Naive thymus-derived CD8-positive, alpha-beta T cell (primary cell): ENCODE measurements at regions not wholly inside any gene's neighbourhood (a gene's known extent, or its start where the extent isn't known, plus 50 kb on each side); places are given as distances from the start of the nearest gene placed in this dataset.

Source experiments
- ATAC-seq, 2 donors: fragments of 150-1000 bp; cut with Tn5 transposase in 1 of 2; sonication (Bioruptor Pico), chemical (Tn5 transposase) in 1 of 2; 1 replicate in 1 of 2; 2 replicates in 1 of 2; pipeline ENCODE4 v1.10.0; 2021; ENCODE audit warnings: mild to moderate bottlenecking in 2 of 2, moderate library complexity in 2 of 2
- POLR2A ChIA-PET: fragments of 350-600 bp; sonication (Branson Sonifier 250); formaldehyde crosslinking; loops from one replicate; lab custom pipeline; 2021; ENCODE audit warnings: antibody characterized with exemption; lab: Charles Lee
- DNase-seq, 10 donors: peaks; one replicate each; pipeline versions ENCODE4 v3.0.0 to v3.0.0-alpha.2; 2020 to 2022
- H3K27ac Mint-ChIP-seq, 10 donors: one replicate each; pipeline ENCODE4 v1.8.0; 2020 to 2022; ENCODE audit warnings: mild to moderate bottlenecking in 10 of 10, mixed read lengths in 10 of 10, moderate library complexity in 4 of 10, inconsistent platforms in 1 of 10
- H3K27me3 Mint-ChIP-seq, 5 donors: one replicate each; pipeline ENCODE4 v1.8.0; 2021 to 2022; ENCODE audit warnings: mixed read lengths in 5 of 5
- H3K36me3 Mint-ChIP-seq, 3 donors: one replicate each; pipeline ENCODE4 v1.8.0; 2020 to 2022; ENCODE audit warnings: mixed read lengths in 3 of 3, mild to moderate bottlenecking in 2 of 3, inconsistent platforms in 1 of 3
- H3K4me1 Mint-ChIP-seq, 4 donors: one replicate each; pipeline ENCODE4 v1.8.0; 2021 to 2022; ENCODE audit warnings: mixed read lengths in 4 of 4
- H3K4me3 Mint-ChIP-seq, 10 donors: one replicate each; pipeline ENCODE4 v1.8.0; 2020 to 2022; ENCODE audit warnings: mild to moderate bottlenecking in 10 of 10, mixed read lengths in 10 of 10, moderate library complexity in 6 of 10, inconsistent platforms in 1 of 10
- H3K9me3 Mint-ChIP-seq, 9 donors: one replicate each; pipeline ENCODE4 v1.8.0; 2020 to 2022; ENCODE audit warnings: mixed read lengths in 9 of 9, mild to moderate bottlenecking in 3 of 9, inconsistent platforms in 1 of 9, moderate library complexity in 1 of 9

DNA sequence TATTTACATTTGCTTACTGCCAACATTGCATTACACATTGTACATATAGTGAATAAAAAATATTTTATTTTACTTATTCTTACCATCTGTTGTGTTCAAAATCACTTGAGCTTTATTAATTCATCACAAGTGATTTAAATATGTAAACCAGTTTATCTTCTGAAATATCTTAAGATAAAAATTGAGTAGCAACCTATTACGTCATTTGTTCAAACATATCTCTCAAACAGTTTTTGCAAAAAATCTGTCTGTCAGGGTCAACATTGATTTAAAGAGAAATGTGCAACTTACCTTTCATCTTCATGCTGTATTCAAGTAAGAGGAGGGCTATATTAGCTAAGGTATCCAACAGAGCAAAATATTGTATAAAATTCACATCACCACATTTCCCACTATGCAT lies 610.1 kb downstream of the PCDH19 start:
- ATAC-seq: no peak
- H3K4me3 Mint-ChIP-seq: no peak overlapping the region
- no peak for DNase-seq
- no peaks in the 10 kb centered on the region for H3K27me3 Mint-ChIP-seq
- no peak overlapping the region for H3K27ac Mint-ChIP-seq
- POLR2A ChIA-PET: no interaction called here
- H3K4me1 Mint-ChIP-seq: no peaks in the 10 kb centered on the region
- peaks cover 0 to 12% (median 0%) of the 10 kb centered on the region in 9 donors for H3K9me3 Mint-ChIP-seq
- H3K36me3 Mint-ChIP-seq: no peaks in the 10 kb centered on the region

- POLR2A ChIA-PET: no interaction called here
- DNase-seq: no peak
- peaks cover 0 to 10% (median 2%) of the 10 kb centered on the region in 9 donors for H3K9me3 Mint-ChIP-seq
- no peak overlapping the region for H3K4me3 Mint-ChIP-seq
- no peak for ATAC-seq
- no peaks in the 10 kb centered on the region for H3K27me3 Mint-ChIP-seq
- no peak overlapping the region for H3K27ac Mint-ChIP-seq
- peaks cover 0 to 7% (median 0%) of the 10 kb centered on the region in 3 donors for H3K36me3 Mint-ChIP-seq
- no peaks in the 10 kb centered on the region for H3K4me1 Mint-ChIP-seq
Measured at GRCh38 chrX:99798936-99799335, 611.1 kb downstream of the PCDH19 start.

- POLR2A ChIA-PET: no interaction called here
- no peak overlapping the region for H3K4me3 Mint-ChIP-seq
- ATAC-seq (no peak), DNase-seq (no peak)
- peaks cover 0 to 15% (median 4%) of the 10 kb centered on the region in 9 donors for H3K9me3 Mint-ChIP-seq
- H3K27ac Mint-ChIP-seq: no peak overlapping the region
- no peaks in the 10 kb centered on the region for H3K4me1 Mint-ChIP-seq
- peaks cover 0 to 14% (median 0%) of the 10 kb centered on the region in 3 donors for H3K36me3 Mint-ChIP-seq
- no peaks in the 10 kb centered on the region for H3K27me3 Mint-ChIP-seq
Measured at GRCh38 chrX:99795495-99795894, 614.6 kb downstream of the PCDH19 start.

DNA sequence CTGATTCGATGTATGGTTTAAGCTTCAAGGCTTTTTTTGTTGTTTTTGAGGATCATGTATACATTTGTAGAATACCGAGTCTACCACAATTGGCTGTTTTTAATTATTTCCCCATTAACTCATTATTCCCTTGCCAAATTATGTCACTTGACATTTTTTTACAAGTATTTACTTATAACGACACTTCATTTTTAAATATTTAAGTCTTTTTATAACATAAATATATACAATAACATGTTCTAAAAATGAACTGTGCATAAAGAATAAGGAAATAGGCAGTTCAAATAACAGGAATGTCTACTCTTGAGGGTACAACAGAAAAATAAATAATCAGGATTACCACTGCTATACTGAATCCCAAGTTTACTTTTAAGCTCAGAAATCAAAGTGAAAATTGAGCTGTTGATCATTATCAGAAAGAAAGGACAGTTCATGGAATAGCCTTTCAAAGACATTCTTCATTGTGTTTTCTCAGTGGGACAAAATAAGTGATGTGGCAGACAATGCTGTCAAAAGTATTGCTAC lies 627.5 kb downstream of the PCDH19 start:
- Mint-ChIP-seq H3K4me3 (no peak overlapping the region), H3K36me3 (no peaks in the 10 kb centered on the region), H3K9me3 (peaks cover 0 to 11% (median 4%) of the 10 kb centered on the region in 9 donors), H3K4me1 (no peaks in the 10 kb centered on the region), H3K27ac (no peak overlapping the region), H3K27me3 (no peaks in the 10 kb centered on the region)
- POLR2A ChIA-PET: no interaction called here
- ATAC-seq: no peak
- DNase-seq: no peak

DNA sequence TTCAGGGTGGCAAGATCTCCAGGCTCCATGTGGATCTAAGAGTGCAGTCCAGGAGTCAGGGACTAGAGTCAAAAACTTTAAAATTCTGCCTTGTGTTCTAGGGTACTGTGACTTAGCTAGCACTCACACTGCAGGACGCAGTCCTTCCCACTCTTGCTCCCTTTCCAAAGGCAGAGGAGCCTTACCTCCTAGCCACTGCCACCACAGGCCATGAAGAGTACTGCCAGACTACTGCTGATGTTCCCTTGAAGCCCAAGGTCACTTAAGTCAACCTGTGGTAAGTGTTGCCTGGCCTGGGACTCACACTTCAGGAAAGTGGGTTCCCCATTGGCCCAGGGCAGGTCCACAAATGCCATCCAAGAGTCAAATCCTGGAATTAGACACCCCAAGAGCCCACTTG lies 632.2 kb downstream of the PCDH19 start:
- POLR2A ChIA-PET: no interaction called here
- no peaks in the 10 kb centered on the region for H3K27me3 Mint-ChIP-seq
- no peaks in the 10 kb centered on the region for H3K36me3 Mint-ChIP-seq
- no peak overlapping the region for H3K27ac Mint-ChIP-seq
- DNase-seq (no peak), ATAC-seq (no peak)
- no peak overlapping the region for H3K4me3 Mint-ChIP-seq
- no peaks in the 10 kb centered on the region for H3K4me1 Mint-ChIP-seq
- H3K9me3 Mint-ChIP-seq: peaks cover 0 to 24% (median 0%) of the 10 kb centered on the region in 9 donors

DNA sequence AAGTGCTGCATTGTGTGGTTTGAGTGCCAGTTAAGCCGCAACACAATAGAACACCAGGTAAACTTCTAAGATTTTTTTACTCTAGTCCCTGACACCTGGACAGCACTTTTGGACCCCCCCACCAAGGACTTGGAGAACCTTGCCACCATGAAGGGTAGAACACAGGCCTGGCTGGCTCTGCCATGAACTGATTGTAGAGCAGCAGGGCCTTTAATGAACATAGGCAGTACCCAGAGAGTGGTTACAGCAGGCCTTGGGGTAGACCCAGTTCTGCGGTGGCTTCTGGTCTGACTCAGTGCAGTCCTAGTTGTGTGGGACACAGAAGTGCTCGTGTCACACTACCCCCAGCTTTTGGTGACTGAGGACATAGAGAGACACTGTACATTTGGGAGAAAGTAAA lies 648.3 kb downstream of the PCDH19 start:
- no peaks in the 10 kb centered on the region for H3K27me3 Mint-ChIP-seq
- H3K36me3 Mint-ChIP-seq: no peaks in the 10 kb centered on the region

DNA sequence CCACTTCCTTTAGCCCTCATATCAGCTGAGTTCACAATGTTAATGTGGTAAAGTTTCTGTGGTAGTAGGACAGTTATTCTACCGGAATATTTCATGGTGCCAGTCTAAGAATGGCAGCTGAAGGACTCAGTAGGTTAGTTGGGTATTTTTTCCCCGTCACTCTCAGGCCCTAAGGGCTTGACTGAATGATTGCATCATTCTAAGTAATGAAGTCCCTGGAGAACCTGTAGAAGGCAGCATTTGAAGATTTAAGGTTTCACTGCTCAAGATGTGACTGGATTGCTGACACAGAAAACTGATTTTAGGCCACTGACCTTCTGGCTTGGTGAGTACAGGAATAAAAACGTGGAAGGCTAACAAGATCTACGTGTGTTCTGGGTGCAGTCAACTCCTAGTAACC lies 657.3 kb downstream of the PCDH19 start:
- POLR2A ChIA-PET: no interaction called here
- Mint-ChIP-seq H3K4me3 (no peak overlapping the region), H3K27ac (no peak overlapping the region)

More for the DNA sequence above, 648.3 kb downstream of the PCDH19 start:
- no peak overlapping the region for H3K27ac Mint-ChIP-seq
- H3K9me3 Mint-ChIP-seq: peaks cover 0 to 29% (median 8%) of the 10 kb centered on the region in 9 donors
- ATAC-seq (no peak), DNase-seq (no peak)
- POLR2A ChIA-PET: no interaction called here
- H3K4me1 Mint-ChIP-seq: no peaks in the 10 kb centered on the region
- H3K4me3 Mint-ChIP-seq: no peak overlapping the region

GRCh38 chrX:99750721-99751120 lies 659.4 kb downstream of the PCDH19 start:
- POLR2A ChIA-PET: no interaction called here
- peaks cover 0 to 4% (median 0%) of the 10 kb centered on the region in 9 donors for H3K9me3 Mint-ChIP-seq
- H3K27ac Mint-ChIP-seq: no peak overlapping the region
- H3K4me1 Mint-ChIP-seq: no peaks in the 10 kb centered on the region
- no peak overlapping the region for H3K4me3 Mint-ChIP-seq
- H3K27me3 Mint-ChIP-seq: no peaks in the 10 kb centered on the region
- DNase-seq (no peak), ATAC-seq (no peak)
- no peaks in the 10 kb centered on the region for H3K36me3 Mint-ChIP-seq

More for the DNA sequence above, 657.3 kb downstream of the PCDH19 start:
- no peak for DNase-seq
- ATAC-seq: no peak
- H3K36me3 Mint-ChIP-seq: no peaks in the 10 kb centered on the region
- H3K27me3 Mint-ChIP-seq: no peaks in the 10 kb centered on the region
- H3K4me1 Mint-ChIP-seq: no peaks in the 10 kb centered on the region
- H3K9me3 Mint-ChIP-seq: peaks cover 0 to 9% (median 0%) of the 10 kb centered on the region in 9 donors

- Mint-ChIP-seq H3K27ac (no peak overlapping the region), H3K36me3 (no peaks in the 10 kb centered on the region), H3K27me3 (no peaks in the 10 kb centered on the region), H3K9me3 (peaks cover 0 to 14% (median 2%) of the 10 kb centered on the region in 9 donors), H3K4me3 (no peak overlapping the region), H3K4me1 (no peaks in the 10 kb centered on the region)
- DNase-seq: no peak
- no peak for ATAC-seq
- POLR2A ChIA-PET: no interaction called here
Measured at GRCh38 chrX:99722094-99722493, 688.0 kb downstream of the PCDH19 start.

- Mint-ChIP-seq H3K9me3 (peaks cover 0 to 7% (median 0%) of the 10 kb centered on the region in 9 donors), H3K4me3 (no peak overlapping the region), H3K27ac (no peak overlapping the region), H3K4me1 (no peaks in the 10 kb centered on the region), H3K36me3 (no peaks in the 10 kb centered on the region), H3K27me3 (no peaks in the 10 kb centered on the region)
- POLR2A ChIA-PET: no interaction called here
- ATAC-seq (no peak), DNase-seq (no peak)
Measured at GRCh38 chrX:99719140-99719539, 690.9 kb downstream of the PCDH19 start.

- no peaks in the 10 kb centered on the region for H3K4me1 Mint-ChIP-seq
- H3K36me3 Mint-ChIP-seq: no peaks in the 10 kb centered on the region
- DNase-seq (no peak), ATAC-seq (no peak)
- H3K27me3 Mint-ChIP-seq: no peaks in the 10 kb centered on the region
- POLR2A ChIA-PET: no interaction called here
- peaks cover 0 to 7% (median 0%) of the 10 kb centered on the region in 9 donors for H3K9me3 Mint-ChIP-seq
- no peak overlapping the region for H3K27ac Mint-ChIP-seq
- H3K4me3 Mint-ChIP-seq: no peak overlapping the region
Measured at GRCh38 chrX:99717716-99718115, 692.4 kb downstream of the PCDH19 start.

DNA sequence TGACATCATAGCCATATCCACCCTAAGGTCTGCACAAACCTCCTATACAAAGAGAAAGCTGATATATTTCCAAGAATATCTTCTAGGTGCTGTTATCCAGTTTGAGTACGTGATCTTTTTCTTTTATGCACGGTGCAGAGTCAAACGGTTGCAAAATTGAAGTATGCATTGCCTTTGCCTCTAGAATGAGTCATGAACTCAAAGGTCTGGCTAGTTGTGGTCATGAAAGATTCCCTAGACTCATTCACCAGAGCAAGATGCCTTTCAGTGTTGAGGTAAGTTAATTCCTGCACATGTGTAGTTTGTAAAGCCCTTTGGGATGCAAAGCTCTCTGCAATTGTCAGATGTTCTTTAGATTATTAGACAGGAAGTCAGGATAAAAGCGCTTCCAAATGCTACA lies 704.4 kb downstream of the PCDH19 start:
- Mint-ChIP-seq H3K36me3 (no peaks in the 10 kb centered on the region), H3K27me3 (no peaks in the 10 kb centered on the region), H3K9me3 (peaks cover 0 to 2% (median 0%) of the 10 kb centered on the region in 9 donors), H3K4me3 (no peak overlapping the region), H3K4me1 (no peaks in the 10 kb centered on the region), H3K27ac (no peak overlapping the region)
- POLR2A ChIA-PET: no interaction called here
- DNase-seq (no peak), ATAC-seq (no peak)

- H3K36me3 Mint-ChIP-seq: no peaks in the 10 kb centered on the region
- H3K9me3 Mint-ChIP-seq: peaks cover 0 to 3% (median 0%) of the 10 kb centered on the region in 9 donors
- DNase-seq: no peak
- no peak for ATAC-seq
- H3K4me3 Mint-ChIP-seq: no peak overlapping the region
- POLR2A ChIA-PET: no interaction called here
- H3K27ac Mint-ChIP-seq: no peak overlapping the region
- H3K27me3 Mint-ChIP-seq: no peaks in the 10 kb centered on the region
- H3K4me1 Mint-ChIP-seq: no peaks in the 10 kb centered on the region
Measured at GRCh38 chrX:99703473-99703872, 706.6 kb downstream of the PCDH19 start.

GRCh38 chrX:99698451-99698850 lies 711.6 kb downstream of the PCDH19 start:
- Mint-ChIP-seq H3K4me3 (no peak overlapping the region), H3K27me3 (no peaks in the 10 kb centered on the region), H3K9me3 (peaks cover 0 to 3% (median 0%) of the 10 kb centered on the region in 9 donors), H3K36me3 (no peaks in the 10 kb centered on the region), H3K27ac (no peak overlapping the region), H3K4me1 (no peaks in the 10 kb centered on the region)
- ATAC-seq (no peak), DNase-seq (no peak)
- POLR2A ChIA-PET: no interaction called here
